Natural killer cell (primary cell): ENCODE measurements at regions not wholly inside any gene's neighbourhood (a gene's known extent, or its start where the extent isn't known, plus 50 kb on each side); places are given as distances from the start of the nearest gene placed in this dataset.

Experiments
- ATAC-seq, 3 donors: fragments of 150-1000 bp in 2 of 3; fragments of 200-7000 bp in 1 of 3; cut with Tn5 transposase; 1 replicate in 1 of 3; 2 replicates in 2 of 3; pipeline ENCODE4 v1.10.0; 2021; ENCODE audit warnings: mild to moderate bottlenecking in 2 of 3, moderate library complexity in 2 of 3
- DNase-seq, 2 donors: peaks; one replicate each; pipeline versions ENCODE4 v3.0.0 to v3.0.0-alpha.2; 2013 to 2021; ENCODE audit warnings: mixed read lengths in 1 of 2
- H3K27ac ChIP-seq: one replicate; pipeline ENCODE4 v1.5.1; 2013; ENCODE audit warnings: mild to moderate bottlenecking, low read length
- H3K27me3 ChIP-seq: one replicate; pipeline ENCODE4 v1.6.1; 2013; ENCODE audit warnings: low read length; ENCODE audit not compliant: control insufficient read depth, insufficient read depth
- H3K36me3 ChIP-seq: one replicate; pipeline ENCODE4 v1.6.1; 2013; ENCODE audit warnings: low read length; ENCODE audit not compliant: control insufficient read depth, insufficient read depth
- H3K4me1 ChIP-seq: one replicate; pipeline ENCODE4 v1.6.1; 2013; ENCODE audit warnings: low read length; ENCODE audit not compliant: control insufficient read depth, insufficient read depth
- H3K4me3 ChIP-seq: one replicate; pipeline ENCODE4 v1.5.1; 2013; ENCODE audit warnings: low read length
- H3K9me3 ChIP-seq: one replicate; pipeline ENCODE4 v1.6.1; 2013; ENCODE audit warnings: low read length; ENCODE audit not compliant: control insufficient read depth, insufficient read depth
- H3K27ac Mint-ChIP-seq, 2 donors: one replicate each; pipeline ENCODE4 v1.8.0; 2022; ENCODE audit warnings: mild to moderate bottlenecking in 2 of 2, mixed read lengths in 2 of 2, moderate library complexity in 1 of 2
- H3K27me3 Mint-ChIP-seq, 2 donors: one replicate each; pipeline ENCODE4 v1.8.0; 2022; ENCODE audit warnings: low read depth in 2 of 2, mixed read lengths in 2 of 2
- H3K36me3 Mint-ChIP-seq: one replicate; pipeline ENCODE4 v1.8.0; 2022; ENCODE audit warnings: mixed read lengths
- H3K4me1 Mint-ChIP-seq, 2 donors: one replicate each; pipeline ENCODE4 v1.8.0; 2022; ENCODE audit warnings: mixed read lengths in 2 of 2
- H3K4me3 Mint-ChIP-seq: one replicate; pipeline ENCODE4 v1.8.0; 2022; ENCODE audit warnings: mild to moderate bottlenecking, moderate library complexity, mixed read lengths
- H3K9me3 Mint-ChIP-seq, 2 donors: one replicate each; pipeline ENCODE4 v1.8.0; 2022; ENCODE audit warnings: mixed read lengths in 2 of 2
- CTCF ChIP-seq: fragments of 200-600 bp; IDR thresholded peaks from one replicate; pipeline ENCODE4 v1.8.0; 2022; ENCODE audit warnings: antibody characterized with exemption
- WGBS: methylation state at CpG from one replicate; pipeline ENCODE4 v1.1.7; 2013; ENCODE audit warnings: missing lambda C conversion rate; ENCODE audit not compliant: insufficient coverage; 5-methylcytosine and 5-hydroxymethylcytosine counted together
- intact Hi-C: fragments of 100-400 bp; cut with micrococcal nuclease; formaldehyde crosslinking; loops from one replicate; pipeline ENCODE4 v1.14.2; 2022

DNA sequence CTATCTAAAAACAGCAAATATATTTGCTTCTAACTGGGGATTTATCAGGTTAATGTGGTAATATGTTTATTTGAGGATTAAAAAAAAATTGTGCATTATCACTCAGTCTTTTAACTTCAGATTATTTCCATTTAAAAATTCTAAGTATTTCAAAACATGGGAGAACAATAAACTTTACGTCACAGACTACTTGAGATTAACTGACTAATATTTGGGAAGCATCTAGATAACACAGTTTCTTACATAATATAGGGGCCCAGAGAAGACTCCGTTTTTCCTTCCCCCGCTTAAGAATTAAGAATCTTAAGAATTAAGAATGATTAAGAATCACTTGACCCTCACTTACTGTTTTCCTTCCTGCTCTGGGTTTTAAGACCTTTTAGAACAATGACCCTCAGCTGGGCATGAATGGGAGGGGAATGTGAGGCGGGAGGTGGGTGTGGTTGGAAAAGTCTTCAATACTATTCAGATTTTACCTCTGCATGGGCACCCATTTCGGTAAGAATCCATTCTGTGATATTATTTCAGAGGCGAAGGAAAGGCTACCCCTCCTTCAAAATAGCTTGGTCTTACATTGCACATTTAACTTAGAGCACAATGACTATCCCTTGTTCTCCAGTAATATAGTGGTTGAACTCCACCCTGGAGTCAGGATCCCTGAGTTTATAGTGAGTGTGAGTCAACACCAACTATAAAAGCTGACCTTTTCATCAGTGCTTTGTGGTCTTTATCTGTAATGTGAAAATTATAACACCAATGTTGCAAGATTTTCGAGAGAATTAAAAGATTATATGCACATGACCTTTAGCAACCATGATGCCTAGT lies 821.3 kb downstream of the USP25 start:
- no peaks in the 10 kb centered on the region for H3K4me1 ChIP-seq
- DNase-seq: no peak
- intact Hi-C loops: no loop called here
- H3K27me3 ChIP-seq: no peaks in the 10 kb centered on the region
- H3K9me3 ChIP-seq: peaks cover 4% of the 10 kb centered on the region
- Mint-ChIP-seq H3K27me3 (no peaks in the 10 kb centered on the region), H3K36me3 (peaks cover 5% of the 10 kb centered on the region), H3K4me3 (no peak overlapping the region), H3K4me1 (no peaks in the 10 kb centered on the region), H3K9me3 (peaks cover 4 to 5% of the 10 kb centered on the region in 2 donors), H3K27ac (no peak overlapping the region)
- H3K36me3 ChIP-seq: no peaks in the 10 kb centered on the region
- ATAC-seq: no peak
- H3K4me3 ChIP-seq: no peak overlapping the region
- TF ChIP-seq CTCF: no peak
- 88% methylated on average over 4 of the region's 7 CpGs for WGBS
- H3K27ac ChIP-seq: no peak overlapping the region

GRCh38 chr21:16552880-16553279 lies 823.1 kb downstream of the USP25 start:
- Mint-ChIP-seq H3K27me3 (no peaks in the 10 kb centered on the region), H3K4me1 (no peaks in the 10 kb centered on the region), H3K36me3 (peaks cover 5% of the 10 kb centered on the region), H3K4me3 (no peak overlapping the region), H3K27ac (no peak overlapping the region), H3K9me3 (peaks cover 6 to 8% of the 10 kb centered on the region in 2 donors)
- no peak for TF ChIP-seq CTCF
- no peak for ATAC-seq
- WGBS: 78% methylated on average over 2 of the region's 2 CpGs
- Histone ChIP-seq H3K27me3 (no peaks in the 10 kb centered on the region), H3K9me3 (peaks cover 4% of the 10 kb centered on the region), H3K27ac (no peak overlapping the region), H3K4me3 (no peak overlapping the region), H3K4me1 (no peaks in the 10 kb centered on the region), H3K36me3 (no peaks in the 10 kb centered on the region)
- DNase-seq: no peak
- intact Hi-C loops: no loop called here

DNA sequence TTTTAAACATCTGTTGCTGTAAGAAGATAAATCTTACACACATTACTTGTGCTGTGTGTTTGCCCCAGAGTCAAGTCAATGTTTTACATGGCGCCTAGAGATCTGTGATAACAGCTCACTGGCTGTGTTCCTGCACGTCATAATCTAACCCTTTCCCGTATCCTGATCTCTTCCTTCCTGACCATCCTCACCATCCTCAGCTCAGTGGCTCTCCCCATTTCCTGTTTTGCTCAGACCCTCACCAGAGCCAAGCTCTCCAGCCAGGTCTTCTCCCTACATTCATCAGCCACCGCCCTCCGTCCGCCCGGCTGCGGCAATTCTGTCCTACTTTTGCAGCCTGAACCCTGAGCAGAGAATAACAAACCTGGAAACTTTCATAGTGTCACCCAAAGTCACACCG lies 824.7 kb downstream of the USP25 start:
- no peaks in the 10 kb centered on the region for H3K4me1 Mint-ChIP-seq
- H3K9me3 Mint-ChIP-seq: peaks cover 6 to 8% of the 10 kb centered on the region in 2 donors
- peaks cover 5% of the 10 kb centered on the region for H3K36me3 Mint-ChIP-seq
- no peak for TF ChIP-seq CTCF
- Histone ChIP-seq H3K27ac (no peak overlapping the region), H3K27me3 (no peaks in the 10 kb centered on the region), H3K9me3 (peaks cover 4% of the 10 kb centered on the region), H3K4me1 (no peaks in the 10 kb centered on the region), H3K4me3 (no peak overlapping the region), H3K36me3 (no peaks in the 10 kb centered on the region)
- no peaks in the 10 kb centered on the region for H3K27me3 Mint-ChIP-seq
- intact Hi-C loops: no loop called here
- no peak for DNase-seq
- no peak overlapping the region for H3K4me3 Mint-ChIP-seq
- 94% methylated on average over 9 of the region's 9 CpGs for WGBS
- ATAC-seq: no peak
- H3K27ac Mint-ChIP-seq: no peak overlapping the region

GRCh38 chr21:16563116-16563515 lies 833.3 kb downstream of the USP25 start:
- Histone ChIP-seq H3K4me3 (no peak overlapping the region), H3K27ac (no peak overlapping the region), H3K27me3 (no peaks in the 10 kb centered on the region), H3K36me3 (no peaks in the 10 kb centered on the region), H3K4me1 (no peaks in the 10 kb centered on the region), H3K9me3 (no peaks in the 10 kb centered on the region)
- no peak for DNase-seq
- Mint-ChIP-seq H3K27ac (no peak overlapping the region), H3K4me1 (no peaks in the 10 kb centered on the region), H3K36me3 (no peaks in the 10 kb centered on the region), H3K4me3 (no peak overlapping the region), H3K27me3 (no peaks in the 10 kb centered on the region), H3K9me3 (peaks cover 4 to 5% of the 10 kb centered on the region in 2 donors)
- intact Hi-C loops: no loop called here
- no peak for TF ChIP-seq CTCF
- no peak for ATAC-seq
- 85% methylated on average over 6 of the region's 7 CpGs for WGBS
